Lower leg skin (tissue), 3 donors: ENCODE measurements at regions not wholly inside any gene's neighbourhood (a gene's known extent, or its start where the extent isn't known, plus 50 kb on each side); places are given as distances from the start of the nearest gene placed in this dataset.

Experiments
- CTCF ChIP-seq, 3 donors: fragments of 450-650 bp; IDR thresholded peaks; one replicate each; pipeline ENCODE4 v1.5.1; 2016; ENCODE audit warnings: antibody characterized with exemption in 3 of 3, mild to moderate bottlenecking in 3 of 3, moderate library complexity in 2 of 3
- POLR2A ChIP-seq, 2 donors: fragments of 450-650 bp; IDR thresholded peaks; one replicate each; pipeline ENCODE4 v1.6.1; 2016 to 2017; ENCODE audit warnings: antibody characterized with exemption in 2 of 2, mild to moderate bottlenecking in 1 of 2, moderate library complexity in 1 of 2

GRCh38 chr14:97604731-97605130 lies 807.5 kb downstream of the VRK1 start:
- TF ChIP-seq CTCF (IDR thresholded peaks at IDR 0.05) = no peak
- no peak for TF ChIP-seq POLR2A (IDR thresholded peaks at IDR 0.05)
